ENCODE measurements at regions not wholly inside any gene's neighbourhood (a gene's known extent, or its start where the extent isn't known, plus 50 kb on each side); places are given as distances from the start of the nearest gene placed in this dataset.

DNA sequence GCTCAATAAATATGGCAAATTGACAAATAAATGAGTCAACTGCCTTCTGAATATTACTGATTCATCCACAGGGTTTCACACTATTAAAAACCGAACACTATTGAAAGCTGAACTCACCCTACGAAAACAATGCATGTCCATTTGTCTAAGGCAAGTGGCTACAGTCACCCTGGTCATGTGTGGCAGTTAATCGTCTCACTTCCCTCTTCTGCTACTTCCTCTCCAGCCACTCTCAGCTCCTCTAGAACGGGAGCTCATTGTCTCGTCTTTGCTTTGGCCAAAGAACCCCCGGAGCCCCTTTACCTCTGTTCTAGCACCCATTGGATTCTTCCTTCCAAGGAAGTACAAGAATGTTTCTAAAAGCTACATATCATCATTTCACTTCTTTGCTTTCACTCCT is 74.4 kb upstream of the ZNF599 start:
- no peak overlapping the region for H2AFZ ChIP-seq (ENCODE audit: control insufficient read depth, low read length)
- no peaks in the 10 kb centered on the region for H3K27me3 ChIP-seq (ENCODE audit: control insufficient read depth, extremely low read depth, insufficient read depth, low read length)
- H3K79me2 ChIP-seq (ENCODE audit: control insufficient read depth, insufficient read depth, low read length): no peaks in the 10 kb centered on the region
- no peak overlapping the region for H3K4me3 ChIP-seq (ENCODE audit: control insufficient read depth in 2 of 3, extremely low read depth in 1 of 3, insufficient read depth in 2 of 3, low read depth in 1 of 3, low read length in 3 of 3)
- H3K4me1 ChIP-seq (ENCODE audit: control insufficient read depth, extremely low read depth, insufficient read depth, low read length): no peaks in the 10 kb centered on the region
- no peak overlapping the region for H3K27ac ChIP-seq (ENCODE audit: control insufficient read depth, insufficient read depth, low read length)
- no peak overlapping the region for H3K4me2 ChIP-seq (ENCODE audit: control insufficient read depth, extremely low read depth, insufficient read depth, low read depth, low read length)
- TF ChIP-seq, protein P1, sequence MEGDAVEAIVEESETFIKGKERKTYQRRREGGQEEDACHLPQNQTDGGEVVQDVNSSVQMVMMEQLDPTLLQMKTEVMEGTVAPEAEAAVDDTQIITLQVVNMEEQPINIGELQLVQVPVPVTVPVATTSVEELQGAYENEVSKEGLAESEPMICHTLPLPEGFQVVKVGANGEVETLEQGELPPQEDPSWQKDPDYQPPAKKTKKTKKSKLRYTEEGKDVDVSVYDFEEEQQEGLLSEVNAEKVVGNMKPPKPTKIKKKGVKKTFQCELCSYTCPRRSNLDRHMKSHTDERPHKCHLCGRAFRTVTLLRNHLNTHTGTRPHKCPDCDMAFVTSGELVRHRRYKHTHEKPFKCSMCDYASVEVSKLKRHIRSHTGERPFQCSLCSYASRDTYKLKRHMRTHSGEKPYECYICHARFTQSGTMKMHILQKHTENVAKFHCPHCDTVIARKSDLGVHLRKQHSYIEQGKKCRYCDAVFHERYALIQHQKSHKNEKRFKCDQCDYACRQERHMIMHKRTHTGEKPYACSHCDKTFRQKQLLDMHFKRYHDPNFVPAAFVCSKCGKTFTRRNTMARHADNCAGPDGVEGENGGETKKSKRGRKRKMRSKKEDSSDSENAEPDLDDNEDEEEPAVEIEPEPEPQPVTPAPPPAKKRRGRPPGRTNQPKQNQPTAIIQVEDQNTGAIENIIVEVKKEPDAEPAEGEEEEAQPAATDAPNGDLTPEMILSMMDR (optimal IDR thresholded peaks at IDR 0.05 in 1 of 3, IDR thresholded peaks at IDR 0.05 in 1 of 3, conservative IDR thresholded peaks at IDR 0.05 in 1 of 3; ENCODE audit: extremely low read depth in 1 of 3, insufficient read depth in 2 of 3, low read length in 3 of 3): no peak
- TF ChIP-seq EZH2 (IDR thresholded peaks at IDR 0.05; ENCODE audit: low read length): no peak
- no peaks in the 10 kb centered on the region for H3K9me3 ChIP-seq (ENCODE audit: control insufficient read depth, low read depth, low read length)
- H4K20me1 ChIP-seq (ENCODE audit: control insufficient read depth, extremely low read depth, insufficient read depth, low read length): no peaks in the 10 kb centered on the region
- no peaks in the 10 kb centered on the region for H3K36me3 ChIP-seq (ENCODE audit: control insufficient read depth in 2 of 2, extremely low read depth in 1 of 2, insufficient read depth in 2 of 2, low read length in 2 of 2)
- H3K9ac ChIP-seq (ENCODE audit: control insufficient read depth, extremely low read depth, insufficient read depth, low read length): no peak overlapping the region
- FAIRE-seq (no peak), DNase-seq (ENCODE audit: low read depth, low spot score) (no peak)
- H3K9me1 ChIP-seq (ENCODE audit: control insufficient read depth, extremely low read depth, insufficient read depth, low read length): no peaks in the 10 kb centered on the region
- dilution Hi-C loops (cut with MboI; ENCODE audit: extremely low pct_ligation_motif_present, low sequenced_read_pairs): no loop called here

DNA sequence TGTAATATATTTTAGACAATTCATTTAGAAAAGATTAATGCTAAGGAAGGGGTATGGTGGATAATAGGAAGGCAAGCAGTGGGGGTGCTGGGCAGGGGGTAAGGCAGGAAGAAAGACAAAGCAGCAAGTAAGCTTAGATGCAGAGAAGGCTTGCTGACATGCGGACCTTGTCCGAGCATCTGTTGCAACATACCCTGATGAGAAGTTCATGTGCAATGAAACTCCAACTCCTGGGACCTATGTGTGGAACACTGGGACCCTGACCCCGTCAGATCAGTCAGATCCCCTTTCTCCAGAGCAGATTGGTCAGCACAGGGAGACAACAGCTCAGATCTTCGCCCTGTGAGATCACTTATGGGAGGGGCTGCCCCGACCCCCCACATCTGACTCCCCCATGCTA is 71.3 kb upstream of the ZNF599 start:
- no peaks in the 10 kb centered on the region for H3K9me3 ChIP-seq (ENCODE audit: control insufficient read depth, low read depth, low read length)
- no peak for DNase-seq (ENCODE audit: low read depth, low spot score)
- H3K36me3 ChIP-seq (ENCODE audit: control insufficient read depth in 2 of 2, extremely low read depth in 1 of 2, insufficient read depth in 2 of 2, low read length in 2 of 2): no peaks in the 10 kb centered on the region
- FAIRE-seq: no peak
- H3K4me1 ChIP-seq (ENCODE audit: control insufficient read depth, extremely low read depth, insufficient read depth, low read length): no peaks in the 10 kb centered on the region
- H3K27me3 ChIP-seq (ENCODE audit: control insufficient read depth, extremely low read depth, insufficient read depth, low read length): peaks cover 3% of the 10 kb centered on the region
- no peak overlapping the region for H2AFZ ChIP-seq (ENCODE audit: control insufficient read depth, low read length)
- H3K9me1 ChIP-seq (ENCODE audit: control insufficient read depth, extremely low read depth, insufficient read depth, low read length): no peaks in the 10 kb centered on the region
- H3K79me2 ChIP-seq (ENCODE audit: control insufficient read depth, insufficient read depth, low read length): no peaks in the 10 kb centered on the region
- dilution Hi-C loops (cut with MboI; ENCODE audit: extremely low pct_ligation_motif_present, low sequenced_read_pairs): no loop called here
- H3K9ac ChIP-seq (ENCODE audit: control insufficient read depth, extremely low read depth, insufficient read depth, low read length): no peak overlapping the region
- H3K27ac ChIP-seq (ENCODE audit: control insufficient read depth, insufficient read depth, low read length): no peak overlapping the region
- no peaks in the 10 kb centered on the region for H4K20me1 ChIP-seq (ENCODE audit: control insufficient read depth, extremely low read depth, insufficient read depth, low read length)
- TF ChIP-seq, protein P1 (optimal IDR thresholded peaks at IDR 0.05 in 1 of 3, IDR thresholded peaks at IDR 0.05 in 1 of 3, conservative IDR thresholded peaks at IDR 0.05 in 1 of 3; ENCODE audit: extremely low read depth in 1 of 3, insufficient read depth in 2 of 3, low read length in 3 of 3): no peak
- no peak for TF ChIP-seq EZH2 (IDR thresholded peaks at IDR 0.05; ENCODE audit: low read length)
- no peak overlapping the region for H3K4me3 ChIP-seq (ENCODE audit: control insufficient read depth in 2 of 3, extremely low read depth in 1 of 3, insufficient read depth in 2 of 3, low read depth in 1 of 3, low read length in 3 of 3)
- no peak overlapping the region for H3K4me2 ChIP-seq (ENCODE audit: control insufficient read depth, extremely low read depth, insufficient read depth, low read depth, low read length)

Measured in keratinocyte (primary cell).